Endodermal cell (in vitro differentiated cells): ENCODE measurements at regions not wholly inside any gene's neighbourhood (a gene's known extent, or its start where the extent isn't known, plus 50 kb on each side); places are given as distances from the start of the nearest gene placed in this dataset.

Experiments used
- DNase-seq: peaks from one replicate; pipeline ENCODE4 v3.0.0-alpha.2; 2017
- H3K27ac ChIP-seq: 2 replicates; pipeline ENCODE4 v1.5.1; 2013; ENCODE audit warnings: mild to moderate bottlenecking, low read depth, low read length, moderate library complexity
- H3K27me3 ChIP-seq: 2 replicates; pipeline ENCODE4 v1.6.1; 2013; ENCODE audit warnings: mild to moderate bottlenecking, low read length, moderate library complexity; ENCODE audit not compliant: insufficient read depth, control insufficient read depth, poor library complexity, severe bottlenecking
- H3K36me3 ChIP-seq: 2 replicates; pipeline ENCODE4 v1.7.0; 2013; ENCODE audit warnings: mild to moderate bottlenecking, low read length, moderate library complexity; ENCODE audit not compliant: control insufficient read depth, insufficient read depth
- H3K4me1 ChIP-seq: one replicate; pipeline ENCODE4 v1.7.0; 2013; ENCODE audit warnings: low read length; ENCODE audit not compliant: control insufficient read depth, insufficient read depth
- H3K4me3 ChIP-seq: 2 replicates; pipeline ENCODE4 v1.5.1; 2013; ENCODE audit warnings: mild to moderate bottlenecking, low read length, moderate library complexity
- H3K9ac ChIP-seq: 2 replicates; pipeline ENCODE4 v1.6.1; 2013; ENCODE audit warnings: mild to moderate bottlenecking, low read length, moderate library complexity; ENCODE audit not compliant: poor library complexity, severe bottlenecking; ENCODE audit errors: extremely low read depth
- H3K9me3 ChIP-seq: 2 replicates; pipeline ENCODE4 v1.6.1; 2013; ENCODE audit warnings: mild to moderate bottlenecking, low read length, moderate library complexity; ENCODE audit not compliant: control insufficient read depth
- H3K27ac Mint-ChIP-seq: 2 replicates; pipeline ENCODE4 v1.8.0; 2020; ENCODE audit warnings: mixed read lengths
- H3K27me3 Mint-ChIP-seq: 2 replicates; pipeline ENCODE4 v1.8.0; 2021; ENCODE audit warnings: mild to moderate bottlenecking, mixed read lengths; ENCODE audit not compliant: insufficient read depth
- H3K36me3 Mint-ChIP-seq: 2 replicates; pipeline ENCODE4 v1.8.0; 2020; ENCODE audit warnings: low read depth, mixed read lengths
- H3K4me1 Mint-ChIP-seq: 2 replicates; pipeline ENCODE4 v1.8.0; 2020; ENCODE audit warnings: mixed read lengths
- H3K4me3 Mint-ChIP-seq: 2 replicates; pipeline ENCODE4 v1.8.0; 2020; ENCODE audit warnings: mild to moderate bottlenecking, moderate library complexity, mixed read lengths
- H3K9me3 Mint-ChIP-seq: 2 replicates; pipeline ENCODE4 v1.8.0; 2020; ENCODE audit warnings: mild to moderate bottlenecking, mixed read lengths
- WGBS, 2 experiments: methylation state at CpG; one replicate each; pipeline versions ENCODE4 v1.1.5 to v1.1.7; 2013; ENCODE audit warnings: missing lambda C conversion rate in 2 of 2, mixed read lengths in 1 of 2; ENCODE audit not compliant: insufficient coverage in 1 of 2, insufficient read length in 1 of 2; 5-methylcytosine and 5-hydroxymethylcytosine counted together
- TF ChIP-seq, protein P1 (sequence below): fragments of 200-600 bp; sonication (generic); conservative IDR thresholded peaks from 2 replicates; pipeline ENCODE4 v1.5.0; 2021; ENCODE audit warnings: antibody characterized with exemption, mild to moderate bottlenecking

DNA sequence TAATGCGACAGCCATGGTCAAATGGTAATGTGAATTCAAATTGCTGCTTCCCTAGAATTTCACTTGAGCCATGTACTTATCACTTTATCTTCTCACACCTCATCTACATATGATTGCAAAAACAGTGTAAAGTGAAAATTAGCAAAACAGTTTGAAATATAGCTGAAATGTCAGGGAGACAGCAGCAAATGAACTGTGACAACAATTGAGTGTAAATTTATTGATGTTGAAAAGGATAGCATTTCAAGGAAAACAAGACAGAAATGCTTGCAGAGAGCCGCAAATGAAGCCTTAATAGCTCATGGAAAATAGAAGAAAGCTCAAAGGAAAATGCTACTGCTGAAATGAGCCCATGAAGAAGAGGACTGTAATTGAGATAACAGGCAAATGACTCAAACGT lies 516.2 kb upstream of the POT1 start:
- no peak overlapping the region for H3K9ac ChIP-seq
- TF ChIP-seq, protein P1, sequence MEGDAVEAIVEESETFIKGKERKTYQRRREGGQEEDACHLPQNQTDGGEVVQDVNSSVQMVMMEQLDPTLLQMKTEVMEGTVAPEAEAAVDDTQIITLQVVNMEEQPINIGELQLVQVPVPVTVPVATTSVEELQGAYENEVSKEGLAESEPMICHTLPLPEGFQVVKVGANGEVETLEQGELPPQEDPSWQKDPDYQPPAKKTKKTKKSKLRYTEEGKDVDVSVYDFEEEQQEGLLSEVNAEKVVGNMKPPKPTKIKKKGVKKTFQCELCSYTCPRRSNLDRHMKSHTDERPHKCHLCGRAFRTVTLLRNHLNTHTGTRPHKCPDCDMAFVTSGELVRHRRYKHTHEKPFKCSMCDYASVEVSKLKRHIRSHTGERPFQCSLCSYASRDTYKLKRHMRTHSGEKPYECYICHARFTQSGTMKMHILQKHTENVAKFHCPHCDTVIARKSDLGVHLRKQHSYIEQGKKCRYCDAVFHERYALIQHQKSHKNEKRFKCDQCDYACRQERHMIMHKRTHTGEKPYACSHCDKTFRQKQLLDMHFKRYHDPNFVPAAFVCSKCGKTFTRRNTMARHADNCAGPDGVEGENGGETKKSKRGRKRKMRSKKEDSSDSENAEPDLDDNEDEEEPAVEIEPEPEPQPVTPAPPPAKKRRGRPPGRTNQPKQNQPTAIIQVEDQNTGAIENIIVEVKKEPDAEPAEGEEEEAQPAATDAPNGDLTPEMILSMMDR = no peak
- no peak overlapping the region for H3K4me3 ChIP-seq
- H3K27me3 Mint-ChIP-seq = no peaks in the 10 kb centered on the region
- no peak overlapping the region for H3K27ac Mint-ChIP-seq
- H3K27ac ChIP-seq = no peak overlapping the region
- no peaks in the 10 kb centered on the region for H3K27me3 ChIP-seq
- H3K4me1 Mint-ChIP-seq = peaks cover 16% of the 10 kb centered on the region
- no peak for DNase-seq
- no peaks in the 10 kb centered on the region for H3K36me3 ChIP-seq
- no peaks in the 10 kb centered on the region for H3K9me3 Mint-ChIP-seq
- H3K4me3 Mint-ChIP-seq = no peak overlapping the region
- peaks cover 11% of the 10 kb centered on the region for H3K36me3 Mint-ChIP-seq
- H3K9me3 ChIP-seq = no peaks in the 10 kb centered on the region
- H3K4me1 ChIP-seq = no peaks in the 10 kb centered on the region
- WGBS, 2 experiments = 83 to 91% methylated on average over 2 to 3 of the region's 3 CpGs

DNA sequence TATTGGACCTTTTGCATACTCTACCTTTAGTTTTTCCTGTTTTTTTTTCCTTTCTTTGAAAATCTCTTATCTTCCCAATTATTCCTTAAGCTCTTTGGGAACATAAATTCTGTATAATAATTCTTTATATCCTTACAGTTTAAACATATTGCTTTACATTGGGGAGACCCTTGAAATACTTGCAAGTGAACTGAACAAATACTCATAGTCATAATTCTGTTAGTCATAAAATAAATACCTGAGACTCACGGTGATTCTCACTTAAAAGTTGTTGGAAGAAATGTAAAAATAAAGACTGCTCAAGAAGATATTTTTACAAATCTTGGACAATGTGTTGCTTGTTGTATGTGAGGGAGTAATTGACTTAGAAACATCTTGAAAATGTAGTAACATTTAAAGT lies 515.2 kb upstream of the POT1 start:
- no peaks in the 10 kb centered on the region for H3K4me1 ChIP-seq
- DNase-seq = no peak
- no peaks in the 10 kb centered on the region for H3K27me3 Mint-ChIP-seq
- H3K4me3 Mint-ChIP-seq = no peak overlapping the region
- peaks cover 3% of the 10 kb centered on the region for H3K9me3 Mint-ChIP-seq
- H3K4me3 ChIP-seq = no peak overlapping the region
- H3K27me3 ChIP-seq = no peaks in the 10 kb centered on the region
- no peaks in the 10 kb centered on the region for H3K36me3 ChIP-seq
- no peak overlapping the region for H3K9ac ChIP-seq
- WGBS, 2 experiments = 80 to 100% methylated on average over 1 of the region's 1 CpG
- no peak overlapping the region for H3K27ac Mint-ChIP-seq
- H3K4me1 Mint-ChIP-seq = peaks cover 16% of the 10 kb centered on the region
- H3K36me3 Mint-ChIP-seq = peaks cover 19% of the 10 kb centered on the region
- no peak overlapping the region for H3K27ac ChIP-seq
- peaks cover 7% of the 10 kb centered on the region for H3K9me3 ChIP-seq
- TF ChIP-seq, protein P1 = no peak

DNA sequence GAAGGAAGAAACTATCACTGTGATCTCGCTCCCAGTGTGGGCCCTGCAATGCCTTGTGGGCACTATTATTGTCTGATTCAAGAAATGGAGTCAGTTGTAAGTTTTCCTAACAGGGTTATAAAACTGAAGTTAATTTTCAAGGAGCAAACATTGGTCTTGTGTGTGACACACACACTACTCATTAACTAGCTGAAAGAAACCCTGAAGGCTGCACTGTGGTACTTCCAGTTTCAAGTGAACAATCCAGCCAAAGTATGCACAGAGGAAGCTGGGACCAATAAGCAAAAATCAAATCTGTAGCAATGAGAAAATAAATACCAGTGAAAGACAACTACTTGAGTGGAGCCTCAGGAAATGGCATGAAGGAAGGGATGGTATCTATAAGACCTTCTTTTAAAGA lies 506.6 kb upstream of the POT1 start:
- Mint-ChIP-seq H3K27me3 (no peaks in the 10 kb centered on the region), H3K4me1 (no peaks in the 10 kb centered on the region), H3K9me3 (peaks cover 3% of the 10 kb centered on the region), H3K4me3 (no peak overlapping the region), H3K27ac (no peak overlapping the region), H3K36me3 (peaks cover 13% of the 10 kb centered on the region)
- H3K36me3 ChIP-seq = peaks cover 2% of the 10 kb centered on the region
- no peak for DNase-seq
- peaks cover 11% of the 10 kb centered on the region for H3K9me3 ChIP-seq
- H3K4me3 ChIP-seq = no peak overlapping the region
- H3K4me1 ChIP-seq = no peaks in the 10 kb centered on the region
- H3K27me3 ChIP-seq = no peaks in the 10 kb centered on the region
- no peak overlapping the region for H3K9ac ChIP-seq
- 100% methylated on average over 1 of the region's 1 CpG; no CpG with 5 or more reads in 1 of the 2 experiments for WGBS, 2 experiments
- TF ChIP-seq, protein P1 = no peak
- H3K27ac ChIP-seq = no peak overlapping the region
